ENCODE measurements at regions not wholly inside any gene's neighbourhood (a gene's known extent, or its start where the extent isn't known, plus 50 kb on each side); places are given as distances from the start of the nearest gene placed in this dataset.

- peaks cover 4 to 36% (median 24%) of the 10 kb centered on the region in 4 experiments for H3K27me3 ChIP-seq (replicated peaks in 1 of 4; ENCODE audit: control extremely low read depth in 1 of 4, control insufficient read depth in 3 of 4, insufficient read depth in 4 of 4, low read length in 3 of 4)
- 3% methylated on average over 39 of the region's 44 CpGs for whole genome bisulfite sequencing (ENCODE audit: insufficient coverage)
- POLR2A ChIA-PET: interaction anchor here (0.6 to 3.0 kb wide), 6 partner anchors 12 to 331 kb away, joined by 3 to 15 read pairs (median 4); partner anchors contain the start of genes ATG5 and PRDM1
- H3K27ac ChIP-seq (ENCODE audit: low read length in 2 of 2): peak overlapping the region; percentile 31 to 61
- peak overlapping the region; percentile 74 for H3K4me2 ChIP-seq (replicated peaks; ENCODE audit: low read depth, low read length, poor library complexity, severe bottlenecking)
- H2AFZ ChIP-seq (ENCODE audit: insufficient read depth, low read depth, low read length, poor library complexity, severe bottlenecking): peak overlapping the region; percentile 89
- ATAC-seq (ENCODE audit: low read depth): peak; percentile 15
- no peaks in the 10 kb centered on the region for H4K20me1 ChIP-seq (ENCODE audit: control insufficient read depth, insufficient read depth, low read length, poor library complexity, severe bottlenecking)
- no peaks in the 10 kb centered on the region for H3K79me2 ChIP-seq (ENCODE audit: control insufficient read depth, insufficient read depth, low read length)
- Mint-ChIP-seq H3K4me3 (peak overlapping the region; percentile 90), H3K4me1 (peaks cover 26% of the 10 kb centered on the region), H3K9me3 (ENCODE audit: insufficient read depth) (no peaks in the 10 kb centered on the region), H3K27ac (peak overlapping the region; percentile 66), H3K27me3 (peaks cover 55% of the 10 kb centered on the region)
- intact Hi-C loops (cut with micrococcal nuclease): loop anchor here (1.0 to 5.0 kb wide), 5 partner anchors 13 to 528 kb away; no protein-coding TSS in a partner anchor
- CTCF ChIA-PET: interaction anchor here (0.6 to 4.4 kb wide), 7 partner anchors 9 to 983 kb away, joined by 3 to 37 read pairs (median 6); no protein-coding TSS in a partner anchor
- TF ChIP-seq EZH2 (IDR thresholded peaks at IDR 0.05; ENCODE audit: borderline replicate concordance, insufficient read depth, low read depth, low read length, poor library complexity, severe bottlenecking) (no peak), CTCF (IDR thresholded peaks at IDR 0.05) (no peak)
- peak overlapping the region; percentile 91 for H3K9ac ChIP-seq (ENCODE audit: low read length)
- peak overlapping the region; percentile 66 to 96 (median 89) for H3K4me3 ChIP-seq (ENCODE audit: control extremely low read depth in 1 of 5, extremely low read depth in 1 of 5, insufficient read depth in 1 of 5, low read depth in 2 of 5, low read length in 4 of 5)
- DNase-seq: peak; percentile 80
- no peaks in the 10 kb centered on the region for H3K36me3 ChIP-seq (replicated peaks in 1 of 2; ENCODE audit: control extremely low read depth in 1 of 2, control insufficient read depth in 1 of 2, extremely low read depth in 1 of 2, insufficient read depth in 2 of 2, low read length in 1 of 2)
- H3K9me3 ChIP-seq (ENCODE audit: control extremely low read depth in 1 of 3, control insufficient read depth in 2 of 3, insufficient read depth in 1 of 3, low read length in 2 of 3): no peaks in the 10 kb centered on the region
- H3K4me1 ChIP-seq (ENCODE audit: control insufficient read depth in 2 of 2, insufficient read depth in 2 of 2, low read length in 2 of 2): peaks cover 26 to 28% of the 10 kb centered on the region in 2 donors
Observed at GRCh38 chr6:105994118-105994590, 92.0 kb upstream of the PRDM1 start.
